ENCODE measurements at regions not wholly inside any gene's neighbourhood (a gene's known extent, or its start where the extent isn't known, plus 50 kb on each side); places are given as distances from the start of the nearest gene placed in this dataset.

- TF ChIP-seq BHLHE40 (IDR thresholded peaks at IDR 0.05; ENCODE audit: borderline replicate concordance) (no peak), FOXM1 (IDR thresholded peaks at IDR 0.05; ENCODE audit: borderline replicate concordance) (no peak), FOXA1 (IDR thresholded peaks at IDR 0.05) (no peak), ARNT (IDR thresholded peaks at IDR 0.05) (no peak), ZNF384 (IDR thresholded peaks at IDR 0.05) (no peak), SP1 (IDR thresholded peaks at IDR 0.05) (no peak), FOXK2 (IDR thresholded peaks at IDR 0.05) (no peak), HDGF (IDR thresholded peaks at IDR 0.05; ENCODE audit: borderline replicate concordance) (no peak), PKNOX1 (IDR thresholded peaks at IDR 0.05) (no peak), SUZ12 (IDR thresholded peaks at IDR 0.05) (no peak), NFRKB (IDR thresholded peaks at IDR 0.05) (no peak), TARDBP (IDR thresholded peaks at IDR 0.05) (no peak), LEF1 (IDR thresholded peaks at IDR 0.05; ENCODE audit: borderline replicate concordance) (no peak), ELF4 (IDR thresholded peaks at IDR 0.05) (no peak)
Observed at GRCh38 chr10:107542607-107543006, 378.1 kb upstream of the SORCS1 start.

Measured in HEK293T (cell line).